H1 (cell line): ENCODE measurements at regions not wholly inside any gene's neighbourhood (a gene's known extent, or its start where the extent isn't known, plus 50 kb on each side); places are given as distances from the start of the nearest gene placed in this dataset.

Experiments
- CHD7 ChIP-seq: fragments of 300-600 bp; sonication (generic); IDR thresholded peaks from 2 replicates; pipeline ENCODE4 v1.7.1; 2012; ENCODE audit warnings: low read length, moderate library complexity, mild to moderate bottlenecking, inconsistent platforms; ENCODE audit not compliant: insufficient replicate concordance

- no peak for TF ChIP-seq CHD7
These were observed 698.8 kb upstream of the GOT2 start (continued) for GRCh38 chr16:59432896-59433295.
